ENCODE measurements at regions not wholly inside any gene's neighbourhood (a gene's known extent, or its start where the extent isn't known, plus 50 kb on each side); places are given as distances from the start of the nearest gene placed in this dataset.

GRCh38 chr7:41773756-41774155, 70.9 kb upstream of the INHBA start:
- TF ChIP-seq POLR2AphosphoS5 (IDR thresholded peaks at IDR 0.05): no peak
- no peak for TF ChIP-seq CTCF (IDR thresholded peaks at IDR 0.05)
- TF ChIP-seq POLR2A (IDR thresholded peaks at IDR 0.05): no peak

Measured in gastroesophageal sphincter (tissue), 3 donors.